ENCODE measurements at regions not wholly inside any gene's neighbourhood (a gene's known extent, or its start where the extent isn't known, plus 50 kb on each side); places are given as distances from the start of the nearest gene placed in this dataset.
A peak's percentile ranks its signal among the peaks of the same experiment; 100 is the strongest.

- intact Hi-C loops (cut with micrococcal nuclease), result no loop called here
- Histone ChIP-seq H3K27me3 (ENCODE audit: control insufficient read depth in 2 of 2, insufficient read depth in 2 of 2, low read length in 2 of 2) (no peaks in the 10 kb centered on the region), H3K9ac (ENCODE audit: insufficient read depth in 1 of 2, low read depth in 2 of 2, low read length in 2 of 2) (no peak overlapping the region), H2AFZ (ENCODE audit: low read depth, low read length) (no peak overlapping the region), H3K9me1 (ENCODE audit: control insufficient read depth, insufficient read depth, low read length) (no peaks in the 10 kb centered on the region), H3K9me3 (replicated peaks; ENCODE audit: control insufficient read depth, insufficient read depth, low read depth, low read length) (no peaks in the 10 kb centered on the region), H3K79me2 (ENCODE audit: control insufficient read depth, insufficient read depth, low read length) (no peaks in the 10 kb centered on the region), H4K20me1 (replicated peaks; ENCODE audit: control insufficient read depth, insufficient read depth, low read length) (no peaks in the 10 kb centered on the region), H3K36me3 (ENCODE audit: control insufficient read depth, insufficient read depth, low read length) (no peaks in the 10 kb centered on the region), H3K4me1 (replicated peaks in 1 of 2; ENCODE audit: control insufficient read depth in 2 of 2, insufficient read depth in 2 of 2, low read length in 2 of 2) (no peaks in the 10 kb centered on the region), H3K27ac (ENCODE audit: extremely low read depth, low read depth, low read length) (no peak overlapping the region), H3K4me3 (no peak overlapping the region), H3K4me2 (ENCODE audit: insufficient read depth, low read length) (no peak overlapping the region)
- CTCF ChIA-PET (ENCODE audit: low intra/inter-chr PET ratio), result no interaction called here
- no peak for DNase-seq (ENCODE audit: extremely low read depth in 1 of 4, low spot score in 3 of 4)
- POLR2A ChIA-PET, result no interaction called here
- TF ChIP-seq CREB1 (IDR thresholded peaks at IDR 0.05) (no peak), CREB1 (CRISPR knock-in tag; IDR thresholded peaks at IDR 0.05) (no peak), ATF3 (IDR thresholded peaks at IDR 0.05) (peak; percentile 17; the same call in 1 of the 2 replicates), ATF3 (CRISPR knock-in tag; conservative IDR thresholded peaks at IDR 0.05) (no peak), JUND (IDR thresholded peaks at IDR 0.05; ENCODE audit: borderline replicate concordance, low read depth, low read length) (peak; percentile 11; the same call in 1 of the 2 replicates), JUND (tag; IDR thresholded peaks at IDR 0.05; ENCODE audit: borderline replicate concordance, low read depth, low read length) (no peak)
- no peak for FAIRE-seq
- no TSS peak for BruUV-seq (replicated peaks)
- ATAC-seq, result no peak
- in situ Hi-C loops (cut with MboI), result no loop called here
- WGBS (ENCODE audit: insufficient coverage, low coverage, missing lambda C conversion rate), result 5% methylated on average over 2 of the region's 2 CpGs
Observed at GRCh38 chr13:67390462-67391086, 160.4 kb upstream of the PCDH9 start.

All from K562 (cell line).